HCT116 (cell line): ENCODE measurements at regions not wholly inside any gene's neighbourhood (a gene's known extent, or its start where the extent isn't known, plus 50 kb on each side); places are given as distances from the start of the nearest gene placed in this dataset.

ENCODE experiments used
- ATAC-seq: fragments of 200-7000 bp; cut with Tn5 transposase; 2 replicates; pipeline ENCODE4 v1.9.1; 2020; ENCODE audit warnings: mild to moderate bottlenecking, moderate library complexity
- BruUV-seq: library from RNA; stranded (reverse); fragments of 400-500 nt; replicated peaks from 2 replicates; lab custom pipeline; 2021; lab: Mats Ljungman, UMichigan
- CTCF ChIA-PET: fragments of 300-600 bp; sonication (Branson Sonifier 250); formaldehyde crosslinking; loops from one replicate; lab custom pipeline; 2021; ENCODE audit warnings: antibody characterized with exemption; lab: Charles Lee
- POLR2A ChIA-PET: fragments of 300-600, 350-600 bp; sonication (Branson Sonifier 250); formaldehyde crosslinking; loops from one replicate; lab custom pipeline; 2021; ENCODE audit warnings: antibody characterized with exemption; lab: Charles Lee
- RAD21 ChIA-PET, 2 experiments: fragments of 300-600 bp; sonication (Branson Sonifier 250); formaldehyde crosslinking; loops; one replicate each; lab custom pipeline; 2023; ENCODE audit warnings: low total read pairs in 2 of 2; ENCODE audit not compliant: uncharacterized antibody in 2 of 2, unreplicated experiment in 2 of 2, low non-redundant PET in 1 of 2; lab: Charles Lee
- DNase-seq: peaks from one replicate; pipeline ENCODE4 v3.0.0-alpha.2; 2010; ENCODE audit warnings: low read depth, low spot score
- H2AFZ ChIP-seq: fragments of 200-600 bp; shearing (Covaris generic), sonication (generic); 2 replicates; pipeline ENCODE4 v1.6.1; 2017; ENCODE audit warnings: low read depth, mixed run types, mixed read lengths, antibody characterized with exemption, low read length; ENCODE audit not compliant: poor library complexity, severe bottlenecking
- H3K27ac ChIP-seq: 2 replicates; pipeline ENCODE4 v1.5.1; 2012; ENCODE audit warnings: low read depth, low read length
- H3K27me3 ChIP-seq: fragments of 200-600 bp; sonication (generic); 2 replicates; pipeline ENCODE4 v1.6.1; 2016; ENCODE audit warnings: mixed run types, low read length, mixed read lengths; ENCODE audit not compliant: insufficient read depth
- H3K36me3 ChIP-seq, 2 experiments: fragments of 200-500 bp in 1 of 2; fragments of 200-600 bp in 1 of 2; sonication (Bioruptor generic) in 1 of 2; sonication (generic) in 1 of 2; 2 replicates each; pipeline versions ENCODE4 v1.5.1 to v1.6.1; 2014 to 2016; ENCODE audit warnings: low read length in 2 of 2, inconsistent platforms in 1 of 2, mixed read lengths in 1 of 2, mixed run types in 1 of 2; ENCODE audit not compliant: insufficient read depth in 2 of 2, control insufficient read depth in 1 of 2
- H3K4me1 ChIP-seq, 2 experiments: fragments of 200-600 bp in 1 of 2; sonication (generic) in 1 of 2; 2 replicates each; pipeline versions ENCODE4 v1.5.1 to v1.6.1; 2012 to 2017; ENCODE audit warnings: low read length in 2 of 2, inconsistent platforms in 1 of 2, mild to moderate bottlenecking in 1 of 2, mixed read lengths in 1 of 2, mixed run types in 1 of 2, moderate library complexity in 1 of 2; ENCODE audit not compliant: insufficient read depth in 2 of 2, control insufficient read depth in 1 of 2
- H3K4me2 ChIP-seq: fragments of 200-600 bp; sonication (generic); 2 replicates; pipeline ENCODE4 v1.6.1; 2017; ENCODE audit warnings: mixed run types, low read length, mixed read lengths
- H3K4me3 ChIP-seq, 2 experiments: fragments of 200-600 bp in 1 of 2; sonication (generic) in 1 of 2; replicated peaks in 1 of 2; 2 replicates each; pipeline ENCODE4 v1.5.1; 2011 to 2016; ENCODE audit warnings: low read length in 2 of 2, control low read depth in 1 of 2, low read depth in 1 of 2, mild to moderate bottlenecking in 1 of 2, mixed read lengths in 1 of 2, mixed run types in 1 of 2
- H3K79me2 ChIP-seq: fragments of 200-600 bp; sonication (generic); 2 replicates; pipeline ENCODE4 v1.6.1; 2017; ENCODE audit warnings: mild to moderate bottlenecking, mixed run types, low read length, moderate library complexity, mixed read lengths; ENCODE audit not compliant: insufficient read depth
- H3K9ac ChIP-seq: fragments of 200-600 bp; sonication (generic); 2 replicates; pipeline ENCODE4 v1.6.1; 2016; ENCODE audit warnings: low read length, mixed read lengths
- H3K9me2 ChIP-seq: fragments of 200-600 bp; sonication (generic), shearing (Covaris generic); 2 replicates; pipeline ENCODE4 v1.6.1; 2017; ENCODE audit warnings: mixed run types, mild to moderate bottlenecking, moderate library complexity; ENCODE audit not compliant: insufficient read depth
- H3K9me3 ChIP-seq, 2 experiments: fragments of 200-500 bp in 1 of 2; fragments of 200-600 bp in 1 of 2; sonication (Bioruptor generic) in 1 of 2; sonication (generic) in 1 of 2; 2 replicates each; pipeline ENCODE4 v1.6.1; 2014 to 2017; ENCODE audit warnings: low read length in 2 of 2, mixed read lengths in 2 of 2, inconsistent platforms in 1 of 2, low read depth in 1 of 2, mild to moderate bottlenecking in 1 of 2, mixed run types in 1 of 2, moderate library complexity in 1 of 2; ENCODE audit not compliant: control insufficient read depth in 1 of 2, insufficient read depth in 1 of 2
- H4K20me1 ChIP-seq: fragments of 200-600 bp; sonication (generic), shearing (Covaris generic); 2 replicates; pipeline ENCODE4 v1.6.1; 2017; ENCODE audit warnings: mixed run types, mild to moderate bottlenecking, moderate library complexity; ENCODE audit not compliant: insufficient read depth
- ATF3 ChIP-seq: IDR thresholded peaks from 2 replicates; pipeline ENCODE4 v1.6.1; 2012
- CBX3 ChIP-seq: IDR thresholded peaks from 2 replicates; pipeline ENCODE4 v1.6.1; 2012; ENCODE audit warnings: low read depth
- POLR2A ChIP-seq: IDR thresholded peaks from 2 replicates; pipeline ENCODE4 v1.7.0; 2011; ENCODE audit warnings: borderline replicate concordance; ENCODE audit not compliant: insufficient read depth, insufficient read length; ENCODE audit errors: extremely low read depth
- RAD21 ChIP-seq: IDR thresholded peaks from 2 replicates; pipeline ENCODE4 v1.6.1; 2012; ENCODE audit warnings: low read depth, mild to moderate bottlenecking
- SP1 ChIP-seq: IDR thresholded peaks from 2 replicates; pipeline ENCODE4 v1.6.1; 2012; ENCODE audit warnings: low read depth
- TCF7L2 ChIP-seq: IDR thresholded peaks from 2 replicates; pipeline ENCODE4 v1.7.0; 2011; ENCODE audit warnings: borderline replicate concordance, inconsistent platforms; ENCODE audit not compliant: insufficient read depth, insufficient read length; ENCODE audit errors: extremely low read depth
- YY1 ChIP-seq: IDR thresholded peaks from 2 replicates; pipeline ENCODE4 v1.6.1; 2011; ENCODE audit warnings: low read length, low read depth, moderate library complexity, mild to moderate bottlenecking; ENCODE audit not compliant: insufficient replicate concordance; ENCODE audit errors: extremely low read depth
- ZBTB33 ChIP-seq: IDR thresholded peaks from 2 replicates; pipeline ENCODE4 v1.6.1; 2011; ENCODE audit warnings: mild to moderate bottlenecking, low read length, moderate library complexity; ENCODE audit not compliant: insufficient replicate concordance; ENCODE audit errors: extremely low read depth
- ZNF274 ChIP-seq: fragments of 200-500 bp; sonication (Bioruptor generic); IDR thresholded peaks from 2 replicates; pipeline ENCODE4 v1.6.1; 2014; ENCODE audit warnings: mild to moderate bottlenecking, low read depth, low read length, inconsistent platforms
- intact Hi-C: fragments of 100-400 bp; cut with micrococcal nuclease; formaldehyde crosslinking; loops from 2 replicates; pipeline ENCODE4 v1.10.0; 2022

GRCh38 chr1:118812555-118812954 lies 175.6 kb downstream of the TBX15 start:
- BruUV-seq = no TSS peak
- no peak for DNase-seq
- no peak for ATAC-seq
- intact Hi-C loops = no loop called here
- RAD21 ChIA-PET = no interaction called here
- Histone ChIP-seq H3K79me2 (no peaks in the 10 kb centered on the region), H4K20me1 (no peaks in the 10 kb centered on the region), H3K4me1 (no peaks in the 10 kb centered on the region), H3K9me3 (no peaks in the 10 kb centered on the region), H3K9me2 (no peaks in the 10 kb centered on the region), H3K9ac (no peak overlapping the region), H3K27me3 (no peaks in the 10 kb centered on the region), H2AFZ (no peak overlapping the region), H3K27ac (no peak overlapping the region), H3K4me3 (no peak overlapping the region), H3K4me2 (no peak overlapping the region), H3K36me3 (no peaks in the 10 kb centered on the region)
- TF ChIP-seq POLR2A = no peak
- TF ChIP-seq YY1 = no peak
- no peak for TF ChIP-seq SP1
- no peak for TF ChIP-seq ZNF274
- TF ChIP-seq ZBTB33 = no peak
- TF ChIP-seq RAD21 = no peak
- TF ChIP-seq CBX3 = no peak
- TF ChIP-seq TCF7L2 = no peak
- TF ChIP-seq ATF3 = no peak
- POLR2A ChIA-PET = no interaction called here
- CTCF ChIA-PET = no interaction called here
